ENCODE measurements at regions not wholly inside any gene's neighbourhood (a gene's known extent, or its start where the extent isn't known, plus 50 kb on each side); places are given as distances from the start of the nearest gene placed in this dataset.
"Not testable (repeated sequence)": the region's sequence is repeated elsewhere in the genome, so short reads cannot be mapped to it uniquely, and the experiment has no call there.

GRCh38 chr3:177889161-177889560 is 647.1 kb upstream of the KCNMB2 start:
- DNase-seq = no peak

GRCh38 chr3:177889652-177890358 is 646.4 kb upstream of the KCNMB2 start:
- DNase-seq = no peak

- DNase-seq = no peak
These were observed 645.9 kb upstream of the KCNMB2 start for GRCh38 chr3:177890359-177890683.

- not testable (repeated sequence) for DNase-seq
These were observed 644.7 kb upstream of the KCNMB2 start for GRCh38 chr3:177891569-177891968.

GRCh38 chr3:177893331-177893730 is 642.9 kb upstream of the KCNMB2 start:
- no peak for DNase-seq

GRCh38 chr3:177894081-177894728 is 642.0 kb upstream of the KCNMB2 start:
- DNase-seq = no peak

- DNase-seq = no peak
These were observed 638.1 kb upstream of the KCNMB2 start for GRCh38 chr3:177898185-177898584.

GRCh38 chr3:177899275-177900067 is 636.8 kb upstream of the KCNMB2 start:
- no peak for DNase-seq

GRCh38 chr3:177902876-177903275 is 633.4 kb upstream of the KCNMB2 start:
- no peak for DNase-seq

GRCh38 chr3:177904621-177905020 is 631.6 kb upstream of the KCNMB2 start:
- no peak for DNase-seq

GRCh38 chr3:177905173-177906125 is 630.8 kb upstream of the KCNMB2 start:
- no peak for DNase-seq

- DNase-seq = no peak
These were observed 630.1 kb upstream of the KCNMB2 start for GRCh38 chr3:177906126-177906511.

- no peak for DNase-seq
These were observed 629.5 kb upstream of the KCNMB2 start for GRCh38 chr3:177906578-177907229.

- DNase-seq = not testable (repeated sequence)
These were observed 626.7 kb upstream of the KCNMB2 start for GRCh38 chr3:177909530-177909929.

- no peak for DNase-seq
These were observed 622.0 kb upstream of the KCNMB2 start for GRCh38 chr3:177914224-177914623.

GRCh38 chr3:177916461-177916860 is 619.8 kb upstream of the KCNMB2 start:
- no peak for DNase-seq

- no peak for DNase-seq
These were observed 618.9 kb upstream of the KCNMB2 start for GRCh38 chr3:177917234-177917861.

- DNase-seq = no peak
These were observed 615.1 kb upstream of the KCNMB2 start for GRCh38 chr3:177921153-177921552.

- no peak for DNase-seq
These were observed 612.0 kb upstream of the KCNMB2 start for GRCh38 chr3:177924261-177924660.

GRCh38 chr3:177928172-177928873 is 607.9 kb upstream of the KCNMB2 start:
- no peak for DNase-seq

GRCh38 chr3:177929310-177929709 is 606.9 kb upstream of the KCNMB2 start:
- DNase-seq = no peak

Measured in Kasumi-1 (cell line).